NOMO-1 treated with DMSO at 0.1 percent for 48 hours (cell line): ENCODE measurements at regions not wholly inside any gene's neighbourhood (a gene's known extent, or its start where the extent isn't known, plus 50 kb on each side); places are given as distances from the start of the nearest gene placed in this dataset.

Source experiments
- DNase-seq: peaks from one replicate; lab custom pipeline; 2025; ENCODE audit not compliant: unreplicated experiment; lab: John Stamatoyannopoulos, UW

DNA sequence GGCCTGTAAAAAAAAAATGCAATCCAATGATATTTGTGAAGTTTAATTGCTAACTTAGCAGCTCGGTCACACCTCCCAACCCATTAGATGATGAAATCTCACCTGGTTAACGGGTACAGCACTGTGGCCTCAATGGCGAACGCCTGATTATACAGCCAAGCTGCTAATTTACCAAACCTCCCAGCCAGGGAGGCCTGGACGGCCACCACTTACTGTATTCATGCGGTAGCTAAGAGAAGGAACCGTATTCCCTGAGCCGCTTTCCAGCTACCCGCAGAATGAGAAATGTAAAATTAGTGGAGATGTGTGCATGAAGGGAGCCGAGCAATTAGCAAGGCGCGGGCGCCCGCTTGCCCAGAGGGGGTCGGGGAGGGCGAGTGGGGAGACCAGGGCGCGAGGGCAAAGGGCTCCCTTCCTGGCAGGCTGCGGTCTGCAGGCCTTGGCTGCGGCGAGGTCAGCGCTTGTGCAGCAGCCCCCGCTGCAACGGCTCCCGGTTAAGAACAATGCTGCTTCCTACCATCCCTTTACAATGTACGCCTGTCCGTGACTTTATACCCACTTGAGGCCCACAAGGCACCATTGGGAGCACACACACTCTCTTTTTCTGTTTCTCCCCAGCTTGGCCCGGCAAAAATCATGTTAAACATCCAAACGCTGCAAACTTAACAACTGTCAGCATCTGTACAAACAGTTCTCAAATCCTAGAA is 70.4 kb upstream of the TBCA start:
- DNase-seq = no peak

DNA sequence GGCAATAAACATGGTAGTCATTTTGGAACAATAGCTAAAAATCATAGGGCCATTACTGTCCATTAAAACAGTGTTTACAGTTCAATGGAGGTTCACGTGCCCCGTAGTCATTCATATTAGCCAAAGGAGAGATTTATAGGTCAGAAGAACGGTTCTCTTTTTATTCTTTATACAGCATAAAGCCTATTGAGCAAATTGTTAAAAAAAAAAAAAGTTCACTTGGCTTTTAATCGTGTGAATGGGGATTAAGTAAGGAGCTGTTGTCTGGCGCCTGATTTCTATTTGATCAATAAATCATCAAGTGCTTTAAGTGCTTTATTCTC is 69.1 kb upstream of the TBCA start:
- DNase-seq = no peak

- DNase-seq = peak; percentile 8
These were observed 68.6 kb upstream of the TBCA start for GRCh38 chr5:77844623-77845323.

DNA sequence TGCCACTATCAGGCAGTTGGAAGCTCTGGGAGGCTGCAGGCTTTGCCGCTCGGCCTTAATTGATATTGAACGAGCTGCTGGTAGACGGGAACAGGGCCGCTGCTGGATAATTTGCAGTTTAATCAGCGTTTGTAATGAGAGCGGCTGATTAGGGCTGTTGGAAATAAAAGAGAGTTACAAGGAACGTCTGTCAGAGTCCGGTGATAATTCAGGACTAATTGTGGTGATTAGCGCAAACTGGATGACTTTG is 68.2 kb upstream of the TBCA start:
- no peak for DNase-seq

- no peak for DNase-seq
These were observed 67.6 kb upstream of the TBCA start for GRCh38 chr5:77843570-77844372.

- DNase-seq = no peak
These were observed 66.1 kb upstream of the TBCA start for GRCh38 chr5:77842243-77842642.

- no peak for DNase-seq
These were observed 65.5 kb upstream of the TBCA start for GRCh38 chr5:77841616-77842015.

DNA sequence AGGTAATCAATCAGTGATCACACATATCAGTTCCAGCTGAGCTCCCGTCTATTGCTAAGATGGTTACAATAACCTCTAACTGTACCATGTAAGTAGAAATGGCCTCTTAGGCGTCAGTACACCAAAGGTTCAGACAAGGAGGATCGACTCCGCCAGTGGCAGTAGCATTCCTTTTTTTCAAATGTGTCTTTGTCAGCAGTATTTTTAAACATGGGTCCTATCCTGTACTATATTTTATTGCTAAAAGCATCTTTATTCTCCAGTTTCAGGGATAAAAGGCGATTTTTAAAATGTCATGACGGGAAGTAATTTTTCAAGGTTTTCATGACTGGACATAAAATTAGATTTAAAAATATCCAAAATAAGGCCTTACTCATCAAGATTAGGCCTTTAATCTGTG is 64.8 kb upstream of the TBCA start:
- DNase-seq = no peak

GRCh38 chr5:77839691-77840090 is 63.6 kb upstream of the TBCA start:
- DNase-seq = no peak

DNA sequence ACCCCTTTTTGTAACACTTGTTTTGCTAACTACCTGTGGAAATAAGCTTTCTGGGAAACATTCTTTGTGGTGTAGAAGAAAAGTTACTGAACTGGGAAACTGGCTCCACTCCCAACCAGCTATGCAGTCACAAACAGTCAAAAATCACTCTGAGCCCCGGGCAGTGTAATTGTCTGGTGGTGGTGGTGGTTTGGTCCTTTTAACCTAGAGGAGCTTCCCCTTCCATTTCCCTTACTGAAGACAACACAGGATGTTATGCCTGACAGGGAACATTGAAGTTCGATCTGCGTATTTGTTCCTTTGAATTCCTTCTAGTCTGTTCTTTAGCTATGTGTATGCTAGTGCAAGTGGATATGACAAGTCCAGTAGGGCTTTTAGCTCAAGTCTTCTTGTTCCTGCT is 56.8 kb upstream of the TBCA start:
- no peak for DNase-seq

GRCh38 chr5:77832166-77832770 is 56.1 kb upstream of the TBCA start:
- DNase-seq = no peak

- DNase-seq = no peak
These were observed 52.3 kb upstream of the TBCA start for GRCh38 chr5:77828445-77828844.
